DMS79 treated with DMSO at 0.1 percent for 48 hours (cell line): ENCODE measurements at regions not wholly inside any gene's neighbourhood (a gene's known extent, or its start where the extent isn't known, plus 50 kb on each side); places are given as distances from the start of the nearest gene placed in this dataset.

ENCODE experiments used
- DNase-seq: peaks from one replicate; lab custom pipeline; 2025; lab: John Stamatoyannopoulos, UW

GRCh38 chr7:16978358-16979244 lies 96.8 kb upstream of the AGR3 start:
- no peak for DNase-seq

DNA sequence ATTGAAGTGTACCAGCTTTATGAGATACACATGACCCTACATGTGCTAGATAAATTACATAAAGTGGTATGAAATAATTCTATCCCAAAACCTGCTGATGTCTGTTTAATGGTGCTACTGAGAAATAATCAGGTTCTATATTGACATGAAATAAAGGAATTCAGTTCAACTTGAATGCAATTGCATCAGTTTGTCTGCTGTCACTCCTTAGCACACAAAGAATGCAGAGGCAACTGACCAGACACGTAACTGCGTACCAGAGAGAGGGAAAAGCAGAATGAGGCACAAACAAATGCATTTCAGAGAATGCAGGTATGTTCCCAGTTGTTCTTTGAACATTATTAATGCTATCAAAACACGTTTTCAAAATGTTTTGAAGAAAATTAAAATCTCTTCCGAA lies 98.8 kb upstream of the AGR3 start:
- DNase-seq = no peak

DNA sequence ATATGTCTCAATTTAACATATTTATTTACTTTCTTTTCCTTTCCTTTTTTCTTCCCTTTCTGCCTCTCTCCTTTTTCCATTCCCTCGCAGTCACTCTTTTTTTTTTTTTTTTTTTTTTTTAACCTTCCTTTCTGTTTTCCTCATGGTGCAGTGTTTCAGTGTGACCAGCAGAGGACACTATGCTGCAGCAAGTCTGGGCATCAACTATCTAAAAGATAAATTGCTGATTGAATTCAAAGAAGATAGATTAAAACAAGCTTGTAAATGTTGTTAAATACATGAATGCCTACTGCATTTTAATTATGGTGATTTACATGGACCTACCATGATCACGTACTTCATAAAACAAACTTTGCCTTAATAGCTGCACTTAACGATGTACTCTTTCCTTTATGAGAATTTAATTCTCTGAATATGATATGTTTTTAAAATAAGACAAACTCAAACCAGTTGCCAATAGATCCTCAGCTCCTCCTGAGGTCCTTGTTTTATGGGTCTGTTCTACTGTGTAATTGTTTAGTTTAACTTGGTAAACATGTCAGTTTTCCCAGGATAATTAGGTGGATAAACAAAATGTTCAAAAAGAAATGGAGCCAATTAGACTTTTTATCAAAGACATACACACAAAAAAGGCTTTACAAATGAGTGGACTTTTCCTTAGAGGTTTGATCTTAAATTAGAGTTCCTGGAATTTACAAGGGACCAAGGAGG lies 101.0 kb upstream of the AGR3 start:
- peak; percentile 37 for DNase-seq

DNA sequence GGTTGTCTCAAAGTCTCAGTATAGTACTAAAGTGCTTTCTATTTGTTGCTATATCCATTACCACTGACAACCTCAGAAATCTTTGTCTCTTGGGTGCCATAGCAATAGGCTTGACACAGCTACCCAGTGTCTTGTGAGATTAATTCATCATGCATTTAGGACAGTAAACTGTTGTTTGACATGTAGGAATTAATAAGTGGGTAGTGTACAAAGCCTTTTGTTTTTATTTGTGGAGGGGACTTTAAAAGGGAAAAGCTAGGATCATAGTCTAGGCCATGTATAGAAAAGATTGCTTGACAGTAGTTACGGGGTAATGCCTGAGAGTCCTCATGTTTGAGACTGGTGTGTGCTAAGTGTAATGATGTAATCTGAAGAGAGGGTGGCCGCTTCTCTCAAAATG lies 102.6 kb upstream of the AGR3 start:
- no peak for DNase-seq

GRCh38 chr7:16985621-16986020 lies 103.8 kb upstream of the AGR3 start:
- peak; percentile 4 for DNase-seq

DNA sequence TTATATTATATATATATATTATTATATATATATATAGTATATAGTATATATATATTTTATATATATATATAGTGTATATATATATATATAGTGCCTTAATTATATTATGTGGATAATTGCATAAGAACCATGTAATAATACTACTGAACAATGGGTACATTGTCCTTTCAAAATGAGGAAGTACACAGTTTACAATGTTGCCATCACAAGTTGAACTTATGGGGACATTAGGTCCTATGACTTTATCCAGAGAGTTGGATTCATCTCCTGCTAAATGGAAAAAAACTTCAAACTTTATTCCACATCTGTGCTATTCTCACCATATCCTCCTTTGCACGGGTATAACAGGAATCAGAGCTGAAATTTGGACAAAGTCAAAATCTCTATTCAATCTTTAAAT lies 105.0 kb upstream of the AGR3 start:
- DNase-seq = no peak

- peak; percentile 54 for DNase-seq
Measured at GRCh38 chr7:16989811-16990413, 108.1 kb upstream of the AGR3 start.

- no peak for DNase-seq
Measured at GRCh38 chr7:16991551-16991950, 109.8 kb upstream of the AGR3 start.

DNA sequence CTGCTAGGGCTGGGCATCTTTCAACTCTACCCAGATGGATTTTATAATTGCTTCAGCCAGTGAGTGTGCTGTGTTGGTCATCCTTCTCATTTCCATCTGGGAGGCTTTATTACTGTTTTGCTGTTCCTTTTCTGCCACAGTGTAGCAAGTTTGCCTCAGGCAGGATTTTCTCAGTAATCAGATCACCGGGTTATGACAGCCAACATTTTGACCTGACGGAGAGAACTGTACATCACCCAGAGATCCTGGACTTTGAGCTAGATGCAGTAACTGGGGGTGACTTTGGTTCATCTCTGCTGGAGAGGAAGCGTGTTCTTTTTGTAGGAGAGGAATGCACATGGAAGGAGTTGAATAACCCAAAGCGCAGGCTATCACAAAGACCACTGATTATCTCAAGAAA lies 111.8 kb upstream of the AGR3 start:
- no peak for DNase-seq

- no peak for DNase-seq
Measured at GRCh38 chr7:16998481-16999051, 116.8 kb upstream of the AGR3 start.

DNA sequence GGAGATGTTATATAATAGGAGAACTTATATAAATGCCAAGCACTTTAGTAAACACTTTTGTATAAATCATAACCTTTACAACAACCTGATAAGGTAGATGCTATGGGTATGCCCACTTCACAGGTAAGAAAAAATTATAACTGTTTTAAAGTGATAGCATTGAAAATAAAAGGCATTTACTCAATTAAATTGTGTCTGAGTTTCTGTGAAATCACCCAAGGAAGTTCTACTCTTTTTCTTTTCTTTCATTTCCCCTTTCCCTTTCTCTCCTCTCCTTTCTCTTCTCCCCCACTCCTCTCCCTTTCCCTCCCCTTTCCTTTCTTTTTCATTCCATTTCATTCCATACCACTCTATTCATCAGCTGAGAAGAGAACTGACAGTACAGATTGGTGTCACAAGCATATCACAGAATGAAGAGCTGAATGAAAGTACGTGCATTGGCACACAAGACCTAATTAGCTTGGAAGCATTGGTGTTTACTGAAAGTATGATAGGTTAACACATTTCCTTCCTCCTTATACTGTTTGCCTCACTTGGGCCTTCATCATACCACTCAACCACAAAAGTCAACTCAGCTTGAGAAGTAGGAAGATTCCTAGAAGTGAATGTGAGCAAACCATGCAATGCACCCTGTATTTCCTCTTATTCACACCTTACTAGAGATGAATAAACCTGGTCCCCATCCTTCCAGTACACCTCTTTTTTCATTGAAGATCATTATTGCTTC lies 117.9 kb upstream of the AGR3 start:
- DNase-seq = no peak

DNA sequence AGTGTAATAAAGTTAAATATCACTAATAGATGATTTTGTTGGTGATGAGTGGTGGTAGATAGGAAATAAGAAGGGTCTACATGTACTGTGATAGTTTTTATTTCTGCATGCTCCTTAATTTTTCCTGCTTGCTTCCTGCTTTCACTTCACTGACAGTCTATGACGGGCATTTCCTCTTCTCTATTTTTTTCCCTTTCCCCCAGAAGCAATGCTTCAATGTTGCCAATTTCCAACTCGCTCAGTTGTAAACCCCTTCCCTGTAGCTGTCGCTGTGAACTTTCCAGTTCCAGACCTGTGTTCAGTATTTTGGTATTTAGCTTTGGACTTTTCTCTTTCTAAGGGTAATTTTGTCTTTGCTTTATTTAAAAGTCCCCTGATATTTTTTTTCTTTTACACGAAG lies 123.5 kb upstream of the AGR3 start:
- no peak for DNase-seq

DNA sequence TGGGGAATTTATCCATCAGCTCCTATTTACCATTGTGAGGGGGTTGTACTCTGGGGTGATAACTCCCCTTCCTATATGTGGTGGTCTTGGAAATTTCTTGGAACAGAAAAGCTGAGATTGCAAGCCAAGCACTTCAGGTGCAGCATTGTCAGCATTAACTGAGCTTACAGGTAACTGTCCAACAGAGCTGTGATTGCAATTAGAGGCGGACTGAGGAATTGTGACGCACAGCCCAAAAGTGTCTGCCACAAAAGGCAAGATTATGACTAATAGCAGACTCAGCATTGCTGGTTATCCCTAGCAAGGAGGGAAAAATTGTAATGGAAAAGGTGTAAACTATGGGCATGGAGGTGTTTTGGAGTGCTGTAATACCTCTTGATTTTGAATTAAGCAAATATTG lies 126.1 kb upstream of the AGR3 start:
- DNase-seq = no peak

- no peak for DNase-seq
Measured at GRCh38 chr7:17009007-17009719, 127.4 kb upstream of the AGR3 start.

DNA sequence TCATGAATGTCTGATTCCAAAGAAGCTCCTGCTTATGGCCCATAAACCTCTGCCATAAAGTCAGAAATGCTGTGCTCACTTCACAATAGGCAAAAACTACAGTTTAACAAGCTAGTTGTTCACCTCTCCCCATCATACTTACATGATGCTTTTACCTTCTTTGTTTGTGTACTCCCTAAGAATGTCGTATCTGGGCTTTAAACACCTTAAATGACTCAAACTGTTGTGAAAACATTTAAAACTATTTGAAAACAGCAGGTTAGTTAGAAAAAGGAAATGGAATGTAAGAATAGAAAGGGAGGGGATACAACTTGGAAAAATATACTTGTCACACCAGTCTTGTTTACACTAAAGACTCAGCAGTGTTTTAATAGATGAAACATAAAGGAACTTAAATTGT lies 128.2 kb upstream of the AGR3 start:
- DNase-seq = no peak

GRCh38 chr7:17010637-17011300 lies 129.0 kb upstream of the AGR3 start:
- DNase-seq = no peak

GRCh38 chr7:17013204-17013603 lies 131.4 kb upstream of the AGR3 start:
- DNase-seq = no peak

DNA sequence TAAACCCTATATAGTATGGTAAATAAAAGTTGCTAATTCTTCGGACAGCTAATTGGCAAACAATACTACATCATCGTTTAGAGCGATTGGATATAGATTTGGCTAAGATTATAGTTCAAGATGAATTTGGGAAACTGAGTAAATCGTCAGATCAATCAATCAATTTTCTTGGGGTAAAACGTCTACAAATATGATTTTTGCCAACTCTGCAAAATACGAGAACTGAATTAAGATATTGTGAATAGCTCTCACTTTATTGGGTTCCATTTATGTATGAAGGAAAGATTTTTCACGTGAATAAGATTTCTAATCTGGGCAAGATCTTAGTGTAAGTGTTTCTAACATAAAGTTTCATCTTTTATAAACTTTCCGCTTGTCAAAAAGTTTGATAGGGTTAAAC lies 132.9 kb upstream of the AGR3 start:
- DNase-seq = no peak

DNA sequence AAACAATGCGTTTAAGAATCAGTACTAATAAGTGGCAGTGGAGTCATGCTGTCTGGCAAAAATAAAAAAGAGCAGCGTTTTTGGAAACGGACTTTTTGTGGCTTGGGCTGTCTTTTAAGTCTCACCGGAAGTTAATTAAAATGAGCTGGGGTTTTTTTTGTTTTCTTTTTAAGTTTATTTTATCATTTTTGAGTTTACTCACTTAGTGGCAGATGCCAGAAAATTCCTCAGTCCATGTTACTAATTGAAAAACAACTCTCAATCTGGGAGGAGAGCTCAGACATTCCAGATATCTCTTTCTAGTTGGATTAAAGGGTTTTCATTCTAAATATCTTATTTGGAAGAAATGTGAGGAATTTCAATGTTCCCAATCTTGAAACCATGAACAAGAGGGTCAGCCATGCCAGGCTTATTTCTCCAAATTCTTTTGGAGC lies 133.8 kb upstream of the AGR3 start:
- DNase-seq = no peak

GRCh38 chr7:17016402-17017010 lies 134.7 kb upstream of the AGR3 start:
- no peak for DNase-seq
